GM19467 (cell line): ENCODE measurements at regions not wholly inside any gene's neighbourhood (a gene's known extent, or its start where the extent isn't known, plus 50 kb on each side); places are given as distances from the start of the nearest gene placed in this dataset.
"Not testable (repeated sequence)": the region's sequence is repeated elsewhere in the genome, so short reads cannot be mapped to it uniquely, and the experiment has no call there.

Experiments
- ATAC-seq: cut with Tn5 transposase; IDR thresholded peaks from one replicate; pipeline ENCODE4 v1.9.1; 2021; ENCODE audit warnings: mild to moderate bottlenecking, moderate library complexity; ENCODE audit not compliant: unreplicated experiment

GRCh38 chr2:192854031-192854430, 659.3 kb upstream of the TMEFF2 start:
- no peak for ATAC-seq

- no peak for ATAC-seq
These were observed 634.2 kb upstream of the TMEFF2 start for GRCh38 chr2:192828947-192829346.

- ATAC-seq = no peak
These were observed 633.4 kb upstream of the TMEFF2 start for GRCh38 chr2:192828175-192828574.

GRCh38 chr2:192827735-192828134, 633.0 kb upstream of the TMEFF2 start:
- no peak for ATAC-seq

GRCh38 chr2:192814376-192814775, 619.6 kb upstream of the TMEFF2 start:
- ATAC-seq = no peak

- ATAC-seq = no peak
These were observed 618.6 kb upstream of the TMEFF2 start for GRCh38 chr2:192813341-192813740.

GRCh38 chr2:192809173-192809572, 614.4 kb upstream of the TMEFF2 start:
- ATAC-seq = no peak

- no peak for ATAC-seq
These were observed 588.9 kb upstream of the TMEFF2 start for GRCh38 chr2:192783643-192784042.

GRCh38 chr2:192775459-192776262, 580.9 kb upstream of the TMEFF2 start:
- no peak for ATAC-seq

GRCh38 chr2:192775011-192775410, 580.3 kb upstream of the TMEFF2 start:
- ATAC-seq = no peak

GRCh38 chr2:192773044-192773443, 578.3 kb upstream of the TMEFF2 start:
- ATAC-seq = no peak

GRCh38 chr2:192749611-192750200, 555.0 kb upstream of the TMEFF2 start:
- no peak for ATAC-seq

- no peak for ATAC-seq
These were observed 547.2 kb upstream of the TMEFF2 start for GRCh38 chr2:192741889-192742288.

GRCh38 chr2:192735447-192735846, 540.7 kb upstream of the TMEFF2 start:
- no peak for ATAC-seq

- no peak for ATAC-seq
These were observed 534.6 kb upstream of the TMEFF2 start for GRCh38 chr2:192729369-192729768.

GRCh38 chr2:192725991-192726390, 531.3 kb upstream of the TMEFF2 start:
- ATAC-seq = no peak

GRCh38 chr2:192719629-192720028, 524.9 kb upstream of the TMEFF2 start:
- no peak for ATAC-seq

- no peak for ATAC-seq
These were observed 523.6 kb upstream of the TMEFF2 start for GRCh38 chr2:192718340-192718739.

- no peak for ATAC-seq
These were observed 506.2 kb upstream of the TMEFF2 start for GRCh38 chr2:192700934-192701333.

GRCh38 chr2:192697880-192698279, 503.1 kb upstream of the TMEFF2 start:
- ATAC-seq = no peak

- no peak for ATAC-seq
These were observed 502.1 kb upstream of the TMEFF2 start for GRCh38 chr2:192696857-192697256.

- ATAC-seq = no peak
These were observed 492.3 kb upstream of the TMEFF2 start for GRCh38 chr2:192687015-192687414.

GRCh38 chr2:192682511-192682910, 487.8 kb upstream of the TMEFF2 start:
- ATAC-seq = not testable (repeated sequence)
